ENCODE measurements at regions not wholly inside any gene's neighbourhood (a gene's known extent, or its start where the extent isn't known, plus 50 kb on each side); places are given as distances from the start of the nearest gene placed in this dataset.

DNA sequence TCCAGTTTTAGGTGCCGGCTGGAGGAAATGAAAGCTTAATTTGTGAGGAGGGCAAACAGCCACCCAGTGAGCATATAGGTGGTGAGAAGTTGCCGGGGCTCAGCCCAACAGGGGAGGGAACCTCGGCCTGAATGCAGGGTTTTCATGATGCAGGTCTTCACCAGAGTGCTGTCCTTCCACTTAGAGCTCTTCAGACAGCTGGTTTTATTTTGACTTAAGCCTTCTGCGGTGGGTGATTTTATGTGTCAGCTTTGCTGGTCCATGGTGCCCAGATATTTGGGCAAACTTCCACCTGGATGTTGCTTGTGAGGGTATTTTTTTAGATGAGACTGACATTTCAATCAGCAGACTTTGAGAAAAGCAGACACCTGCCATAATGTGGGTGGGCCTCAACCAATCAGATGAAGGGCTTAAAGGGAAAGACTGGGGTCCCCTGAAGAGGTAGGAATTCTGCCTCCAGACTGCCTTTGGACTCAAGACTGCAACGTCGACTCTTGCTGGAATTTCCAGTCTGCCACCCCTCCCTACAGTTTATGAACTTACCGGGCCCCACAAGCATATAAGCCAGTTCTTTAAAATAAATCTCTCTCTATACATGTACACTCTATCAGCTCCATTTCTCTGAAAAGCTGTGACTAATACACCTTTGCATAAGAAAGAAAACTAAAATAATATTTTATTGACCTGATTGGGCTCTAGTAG lies 72.8 kb downstream of the RHOU start:
- H3K9ac ChIP-seq: no peak overlapping the region
- no peaks in the 10 kb centered on the region for H3K36me3 ChIP-seq (ENCODE audit: control insufficient read depth, insufficient read depth, low read length)
- no peaks in the 10 kb centered on the region for H3K27me3 ChIP-seq (ENCODE audit: control insufficient read depth, insufficient read depth, low read length)
- no peaks in the 10 kb centered on the region for H3K79me2 ChIP-seq
- no peak overlapping the region for H2AFZ ChIP-seq
- TF ChIP-seq, protein P1, sequence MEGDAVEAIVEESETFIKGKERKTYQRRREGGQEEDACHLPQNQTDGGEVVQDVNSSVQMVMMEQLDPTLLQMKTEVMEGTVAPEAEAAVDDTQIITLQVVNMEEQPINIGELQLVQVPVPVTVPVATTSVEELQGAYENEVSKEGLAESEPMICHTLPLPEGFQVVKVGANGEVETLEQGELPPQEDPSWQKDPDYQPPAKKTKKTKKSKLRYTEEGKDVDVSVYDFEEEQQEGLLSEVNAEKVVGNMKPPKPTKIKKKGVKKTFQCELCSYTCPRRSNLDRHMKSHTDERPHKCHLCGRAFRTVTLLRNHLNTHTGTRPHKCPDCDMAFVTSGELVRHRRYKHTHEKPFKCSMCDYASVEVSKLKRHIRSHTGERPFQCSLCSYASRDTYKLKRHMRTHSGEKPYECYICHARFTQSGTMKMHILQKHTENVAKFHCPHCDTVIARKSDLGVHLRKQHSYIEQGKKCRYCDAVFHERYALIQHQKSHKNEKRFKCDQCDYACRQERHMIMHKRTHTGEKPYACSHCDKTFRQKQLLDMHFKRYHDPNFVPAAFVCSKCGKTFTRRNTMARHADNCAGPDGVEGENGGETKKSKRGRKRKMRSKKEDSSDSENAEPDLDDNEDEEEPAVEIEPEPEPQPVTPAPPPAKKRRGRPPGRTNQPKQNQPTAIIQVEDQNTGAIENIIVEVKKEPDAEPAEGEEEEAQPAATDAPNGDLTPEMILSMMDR (IDR thresholded peaks at IDR 0.05): no peak
- no peak overlapping the region for H3K4me2 ChIP-seq (ENCODE audit: low read length)
- no peak overlapping the region for H3K27ac ChIP-seq
- no peak overlapping the region for H3K4me3 ChIP-seq (ENCODE audit: low read depth, low read length)
- H3K4me1 ChIP-seq: no peaks in the 10 kb centered on the region
- no peaks in the 10 kb centered on the region for H3K9me3 ChIP-seq (ENCODE audit: control insufficient read depth, low read length)

- H3K27me3 ChIP-seq (ENCODE audit: control insufficient read depth, insufficient read depth, low read length): no peaks in the 10 kb centered on the region
- no peak overlapping the region for H3K4me3 ChIP-seq (ENCODE audit: low read depth, low read length)
- no peak overlapping the region for H3K4me2 ChIP-seq (ENCODE audit: low read length)
- H3K36me3 ChIP-seq (ENCODE audit: control insufficient read depth, insufficient read depth, low read length): no peaks in the 10 kb centered on the region
- no peaks in the 10 kb centered on the region for H3K4me1 ChIP-seq
- TF ChIP-seq, protein P1 (IDR thresholded peaks at IDR 0.05): no peak
- no peaks in the 10 kb centered on the region for H3K79me2 ChIP-seq
- no peaks in the 10 kb centered on the region for H3K9me3 ChIP-seq (ENCODE audit: control insufficient read depth, low read length)
- no peak overlapping the region for H3K9ac ChIP-seq
- no peak overlapping the region for H3K27ac ChIP-seq
- no peak overlapping the region for H2AFZ ChIP-seq
Measured at GRCh38 chr1:228809621-228810394, 74.5 kb downstream of the RHOU start.

GRCh38 chr1:228810395-228810758 lies 75.1 kb downstream of the RHOU start:
- TF ChIP-seq, protein P1 (IDR thresholded peaks at IDR 0.05): no peak
- Histone ChIP-seq H2AFZ (no peak overlapping the region), H3K4me3 (ENCODE audit: low read depth, low read length) (no peak overlapping the region)

GRCh38 chr1:228810878-228811711 lies 75.8 kb downstream of the RHOU start:
- H3K9ac ChIP-seq: no peak overlapping the region
- no peak overlapping the region for H3K4me3 ChIP-seq (ENCODE audit: low read depth, low read length)
- TF ChIP-seq, protein P1 (IDR thresholded peaks at IDR 0.05): no peak
- H3K9me3 ChIP-seq (ENCODE audit: control insufficient read depth, low read length): no peaks in the 10 kb centered on the region
- no peak overlapping the region for H2AFZ ChIP-seq
- H3K4me1 ChIP-seq: no peaks in the 10 kb centered on the region
- H3K4me2 ChIP-seq (ENCODE audit: low read length): no peak overlapping the region
- no peaks in the 10 kb centered on the region for H3K27me3 ChIP-seq (ENCODE audit: control insufficient read depth, insufficient read depth, low read length)
- H3K79me2 ChIP-seq: no peaks in the 10 kb centered on the region
- no peaks in the 10 kb centered on the region for H3K36me3 ChIP-seq (ENCODE audit: control insufficient read depth, insufficient read depth, low read length)
- H3K27ac ChIP-seq: no peak overlapping the region

More at GRCh38 chr1:228810395-228810758, 75.1 kb downstream of the RHOU start:
- Histone ChIP-seq H3K4me2 (ENCODE audit: low read length) (no peak overlapping the region), H3K27ac (no peak overlapping the region), H3K9ac (no peak overlapping the region), H3K4me1 (no peaks in the 10 kb centered on the region), H3K36me3 (ENCODE audit: control insufficient read depth, insufficient read depth, low read length) (no peaks in the 10 kb centered on the region), H3K79me2 (no peaks in the 10 kb centered on the region), H3K27me3 (ENCODE audit: control insufficient read depth, insufficient read depth, low read length) (no peaks in the 10 kb centered on the region), H3K9me3 (ENCODE audit: control insufficient read depth, low read length) (no peaks in the 10 kb centered on the region)

All from parathyroid adenoma (tissue), 2 donors.